Smooth muscle cell of the brain vasculature (primary cell): ENCODE measurements at regions not wholly inside any gene's neighbourhood (a gene's known extent, or its start where the extent isn't known, plus 50 kb on each side); places are given as distances from the start of the nearest gene placed in this dataset.
"Not testable (repeated sequence)": the region's sequence is repeated elsewhere in the genome, so short reads cannot be mapped to it uniquely, and the experiment has no call there.

Experiments used
- DNase-seq: peaks from one replicate; pipeline ENCODE4 v3.0.0-alpha.2; 2012; ENCODE audit warnings: low read depth, low spot score

- DNase-seq = no peak
Observed at GRCh38 chr1:215400741-215401140, 166.4 kb upstream of the KCTD3 start.

GRCh38 chr1:215402147-215402546, 165.0 kb upstream of the KCTD3 start:
- DNase-seq = no peak

- DNase-seq = no peak
Observed at GRCh38 chr1:215405211-215405610, 161.9 kb upstream of the KCTD3 start.

GRCh38 chr1:215406927-215407326, 160.2 kb upstream of the KCTD3 start:
- DNase-seq = no peak

- DNase-seq = no peak
Observed at GRCh38 chr1:215407575-215407974, 159.5 kb upstream of the KCTD3 start.

- DNase-seq = not testable (repeated sequence)
Observed at GRCh38 chr1:215409546-215409945, 157.6 kb upstream of the KCTD3 start.

GRCh38 chr1:215415521-215415920, 151.6 kb upstream of the KCTD3 start:
- DNase-seq = not testable (repeated sequence)

- DNase-seq = no peak
Observed at GRCh38 chr1:215416497-215416896, 150.6 kb upstream of the KCTD3 start.

GRCh38 chr1:215417122-215417521, 150.0 kb upstream of the KCTD3 start:
- DNase-seq = no peak

- DNase-seq = no peak
Observed at GRCh38 chr1:215418876-215419447, 148.1 kb upstream of the KCTD3 start.

GRCh38 chr1:215421744-215422143, 145.4 kb upstream of the KCTD3 start:
- DNase-seq = no peak

GRCh38 chr1:215423288-215423687, 143.8 kb upstream of the KCTD3 start:
- no peak for DNase-seq

GRCh38 chr1:215425138-215425537, 142.0 kb upstream of the KCTD3 start:
- no peak for DNase-seq

GRCh38 chr1:215426101-215426500, 141.0 kb upstream of the KCTD3 start:
- no peak for DNase-seq

GRCh38 chr1:215432483-215433227, 134.4 kb upstream of the KCTD3 start:
- not testable (repeated sequence) for DNase-seq

- DNase-seq = no peak
Observed at GRCh38 chr1:215433237-215433636, 133.9 kb upstream of the KCTD3 start.

- no peak for DNase-seq
Observed at GRCh38 chr1:215439549-215439948, 127.6 kb upstream of the KCTD3 start.

- DNase-seq = no peak
Observed at GRCh38 chr1:215444715-215445414, 122.2 kb upstream of the KCTD3 start.

GRCh38 chr1:215448014-215448413, 119.1 kb upstream of the KCTD3 start:
- not testable (repeated sequence) for DNase-seq

- not testable (repeated sequence) for DNase-seq
Observed at GRCh38 chr1:215449147-215449546, 118.0 kb upstream of the KCTD3 start.

- no peak for DNase-seq
Observed at GRCh38 chr1:215453440-215453839, 113.7 kb upstream of the KCTD3 start.

GRCh38 chr1:215457213-215457612, 109.9 kb upstream of the KCTD3 start:
- DNase-seq = no peak

- no peak for DNase-seq
Observed at GRCh38 chr1:215458104-215458503, 109.0 kb upstream of the KCTD3 start.
